GF-D8 (cell line): ENCODE measurements at regions not wholly inside any gene's neighbourhood (a gene's known extent, or its start where the extent isn't known, plus 50 kb on each side); places are given as distances from the start of the nearest gene placed in this dataset.
"Not testable (repeated sequence)": the region's sequence is repeated elsewhere in the genome, so short reads cannot be mapped to it uniquely, and the experiment has no call there.

Source experiments
- DNase-seq: peaks from one replicate; lab custom pipeline; 2025; lab: John Stamatoyannopoulos, UW

DNA sequence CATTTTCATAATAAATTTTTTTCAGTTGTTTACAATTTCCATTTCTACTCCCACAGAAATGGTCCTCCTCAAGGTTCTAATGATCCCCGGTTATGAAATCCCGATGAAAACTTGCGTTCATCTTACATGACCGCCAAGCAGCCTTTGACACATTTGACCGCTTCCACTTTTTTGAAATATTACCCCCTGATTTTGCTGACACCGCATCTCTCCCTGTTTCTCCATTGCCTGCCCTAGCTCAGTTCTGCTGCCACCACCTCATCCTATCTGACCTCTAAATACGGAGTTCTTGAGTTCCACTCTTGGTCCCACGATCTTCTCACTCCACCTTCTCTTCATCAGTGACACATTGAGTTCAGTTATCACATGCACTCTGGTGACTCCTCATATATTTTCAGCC lies 74.1 kb downstream of the SLC35B3 start:
- no peak for DNase-seq

GRCh38 chr6:8352966-8353340 lies 82.4 kb downstream of the SLC35B3 start:
- DNase-seq: no peak

DNA sequence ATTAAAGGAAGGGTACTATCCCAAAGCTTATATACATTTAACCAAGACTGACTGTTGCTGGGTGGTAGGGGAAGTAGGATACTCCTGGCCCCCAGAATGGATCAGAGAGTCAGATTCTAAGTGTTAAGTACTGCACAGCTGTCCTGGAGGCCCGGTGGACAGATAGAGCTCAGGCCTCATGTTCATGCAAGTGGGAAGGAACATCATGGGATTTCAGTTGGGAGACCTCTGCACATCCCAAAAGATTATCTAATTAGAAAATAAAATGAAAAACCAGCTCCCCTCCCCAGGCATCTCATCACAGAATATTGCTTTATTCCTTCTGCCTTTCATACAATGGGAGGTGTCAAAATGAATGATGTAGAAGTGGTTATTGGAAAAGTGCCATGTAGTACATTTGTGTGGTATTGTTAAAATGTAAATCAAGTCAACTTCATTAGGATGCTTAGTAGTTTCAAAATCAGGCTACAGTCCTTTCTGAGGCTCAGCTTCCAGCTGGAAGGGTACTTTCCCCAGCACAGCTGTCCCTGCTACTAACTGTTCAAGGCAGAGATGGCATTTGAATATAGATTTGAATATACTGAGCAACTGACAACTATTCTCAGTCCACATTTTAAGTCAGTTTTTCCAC lies 82.9 kb downstream of the SLC35B3 start:
- no peak for DNase-seq

DNA sequence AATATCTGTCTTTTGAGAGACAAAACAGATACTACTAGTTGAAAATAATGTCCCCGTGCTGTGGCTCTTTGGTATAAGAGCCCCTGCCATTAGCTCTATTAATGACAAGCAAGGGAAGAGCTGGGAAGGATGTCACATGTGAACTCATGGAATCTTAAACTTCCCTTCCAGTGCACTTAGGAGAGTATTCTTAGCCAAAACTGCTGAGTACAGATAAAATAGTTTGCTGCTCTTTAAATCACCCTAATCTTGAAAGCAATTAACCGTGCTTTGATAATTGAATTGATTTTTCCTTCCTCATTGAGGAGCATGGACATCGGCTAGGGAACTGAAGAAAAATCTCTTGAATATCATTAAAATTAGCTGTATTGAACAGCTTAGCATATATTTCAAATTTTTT lies 91.7 kb downstream of the SLC35B3 start:
- no peak for DNase-seq

DNA sequence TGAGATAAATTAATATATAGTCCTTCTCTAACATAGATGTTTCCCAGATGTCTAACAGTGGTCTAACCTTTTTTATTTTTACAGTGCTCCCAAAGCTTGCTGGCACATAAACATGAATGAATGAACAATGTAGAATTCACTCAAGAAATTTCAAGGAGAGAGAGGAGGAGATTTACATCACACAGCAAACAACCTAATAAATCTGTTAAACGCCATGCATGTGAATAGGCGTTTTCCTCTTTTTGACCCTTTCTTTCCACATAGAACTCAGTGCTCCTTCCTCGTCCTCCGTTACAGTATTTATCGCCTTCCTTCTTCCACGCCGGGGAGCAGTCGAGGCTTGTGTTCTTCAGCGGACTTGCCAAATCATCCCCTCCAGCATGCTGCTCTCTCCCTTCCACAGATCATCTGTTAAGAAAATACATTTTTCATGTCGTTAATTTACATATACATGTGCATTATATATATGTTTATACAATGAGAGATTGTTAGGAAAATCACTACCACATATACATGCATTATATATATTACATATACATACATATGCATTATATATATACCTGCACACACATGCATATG lies 93.0 kb downstream of the SLC35B3 start:
- no peak for DNase-seq

- DNase-seq: no peak
Observed at GRCh38 chr6:8337147-8337546, 98.2 kb downstream of the SLC35B3 start.

DNA sequence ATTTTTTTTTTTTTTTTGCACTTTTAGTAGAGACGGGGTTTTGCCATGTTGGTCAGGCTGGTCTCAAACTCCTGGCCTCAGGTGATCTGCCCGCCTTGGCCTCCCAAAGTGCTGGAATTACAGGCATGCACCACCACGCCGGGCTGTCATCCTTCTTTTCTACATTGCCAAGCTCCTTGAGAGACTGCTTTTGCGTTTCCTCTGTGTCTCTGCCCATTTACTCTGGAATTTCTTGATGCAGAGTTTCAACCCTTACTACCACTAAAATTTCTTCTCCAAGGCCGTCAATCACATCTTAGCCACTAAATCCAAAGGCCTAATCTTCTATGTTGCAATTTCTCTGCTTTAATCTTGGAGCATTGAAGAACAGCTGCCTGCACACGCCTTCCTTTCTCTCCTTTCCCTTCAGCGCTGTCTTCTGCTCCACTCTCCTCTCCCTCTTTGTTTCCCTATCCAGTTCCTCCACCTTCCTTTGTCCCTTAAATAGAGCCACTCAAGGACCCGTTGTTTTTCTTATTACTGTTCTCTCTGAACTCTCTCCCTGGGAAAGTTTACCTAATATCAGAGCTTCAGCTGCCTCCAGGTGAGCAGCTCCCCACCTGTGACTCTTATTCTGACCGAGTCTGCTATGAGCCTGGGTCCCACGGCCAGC lies 98.8 kb downstream of the SLC35B3 start:
- no peak for DNase-seq

DNA sequence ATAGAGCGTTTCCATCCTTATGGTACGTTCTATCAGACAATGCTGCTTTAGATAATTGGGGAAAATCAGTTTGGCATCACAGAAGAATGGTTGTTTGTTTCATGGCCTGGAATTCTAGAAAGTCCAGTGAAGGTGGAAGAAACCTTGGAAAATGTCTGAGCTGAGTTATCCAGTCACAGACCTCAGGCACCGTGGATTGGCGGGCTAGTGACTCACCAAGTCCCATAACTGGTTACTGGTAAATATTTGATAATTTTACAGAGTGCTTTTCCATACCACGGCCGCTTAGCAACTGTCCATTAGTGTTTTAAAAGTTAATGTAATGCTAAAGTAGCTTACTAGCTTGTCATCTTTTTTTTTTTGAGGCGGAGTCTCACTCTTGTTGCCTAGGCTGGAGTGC lies 99.4 kb downstream of the SLC35B3 start:
- DNase-seq: no peak

GRCh38 chr6:8335381-8335780 lies 100.0 kb downstream of the SLC35B3 start:
- DNase-seq: no peak

- DNase-seq: no peak
Observed at GRCh38 chr6:8334113-8334512, 101.2 kb downstream of the SLC35B3 start.

- DNase-seq: no peak
Observed at GRCh38 chr6:8329562-8329961, 105.8 kb downstream of the SLC35B3 start.

- no peak for DNase-seq
Observed at GRCh38 chr6:8325743-8326142, 109.6 kb downstream of the SLC35B3 start.

DNA sequence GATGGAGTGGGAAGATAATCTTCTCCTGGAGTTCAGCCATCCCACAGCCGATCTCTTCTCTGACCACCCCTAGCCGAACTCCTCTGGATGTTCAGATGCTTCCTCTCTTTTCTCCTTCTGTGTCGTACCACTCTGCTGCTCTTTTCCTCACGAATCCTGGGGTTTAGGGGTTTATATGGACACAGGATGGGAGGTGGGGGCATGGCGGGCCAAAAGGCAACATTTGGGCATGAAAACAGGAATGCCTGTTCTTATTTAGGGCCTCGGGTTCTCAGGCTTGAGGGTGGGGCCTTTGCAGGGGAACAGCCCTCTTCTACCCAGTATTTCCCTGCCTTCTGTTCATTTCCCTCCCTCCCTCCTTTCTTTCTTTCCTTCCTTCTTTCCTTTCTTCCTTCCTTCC lies 112.7 kb downstream of the SLC35B3 start:
- no peak for DNase-seq

- DNase-seq: no peak
Observed at GRCh38 chr6:8321671-8322404, 113.5 kb downstream of the SLC35B3 start.

DNA sequence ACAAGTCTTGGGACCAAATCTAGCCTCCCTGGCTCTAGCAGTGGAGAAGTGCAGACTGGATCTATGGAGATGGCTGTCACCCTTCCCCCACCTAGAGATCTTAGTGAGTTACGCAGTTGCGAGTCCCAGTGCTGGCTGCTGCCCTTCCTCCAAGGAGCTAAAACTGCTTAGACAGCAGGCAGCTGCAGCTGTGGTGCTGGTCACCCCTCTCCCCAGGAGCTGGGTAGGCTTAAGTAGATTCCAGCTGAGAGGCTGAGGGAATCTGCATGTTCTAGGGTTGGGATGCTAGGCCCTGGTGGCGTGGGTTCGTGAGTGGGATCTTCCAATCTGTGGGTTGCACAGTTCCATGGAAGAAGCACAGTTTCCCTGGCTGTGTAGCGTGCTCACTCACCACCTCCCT lies 120.2 kb downstream of the SLC35B3 start:
- no peak for DNase-seq

DNA sequence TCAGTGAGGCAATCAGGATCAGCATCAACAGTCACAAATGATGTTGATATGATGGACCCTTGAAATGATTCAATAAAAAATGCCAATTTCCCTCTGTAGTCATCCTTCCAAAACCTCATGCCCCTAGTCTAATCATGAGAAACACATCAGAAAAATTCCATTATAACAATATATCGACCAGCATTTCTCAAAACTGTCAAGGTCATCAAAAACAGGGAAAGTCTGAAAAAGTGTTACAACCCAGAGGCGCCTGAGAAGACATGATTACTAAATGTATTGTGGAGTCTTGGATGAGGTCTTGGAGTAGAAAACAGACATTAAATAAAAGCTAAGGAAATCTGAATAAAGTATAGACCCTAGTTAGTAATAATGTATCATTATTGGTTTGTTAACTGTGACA lies 133.8 kb downstream of the SLC35B3 start:
- no peak for DNase-seq

DNA sequence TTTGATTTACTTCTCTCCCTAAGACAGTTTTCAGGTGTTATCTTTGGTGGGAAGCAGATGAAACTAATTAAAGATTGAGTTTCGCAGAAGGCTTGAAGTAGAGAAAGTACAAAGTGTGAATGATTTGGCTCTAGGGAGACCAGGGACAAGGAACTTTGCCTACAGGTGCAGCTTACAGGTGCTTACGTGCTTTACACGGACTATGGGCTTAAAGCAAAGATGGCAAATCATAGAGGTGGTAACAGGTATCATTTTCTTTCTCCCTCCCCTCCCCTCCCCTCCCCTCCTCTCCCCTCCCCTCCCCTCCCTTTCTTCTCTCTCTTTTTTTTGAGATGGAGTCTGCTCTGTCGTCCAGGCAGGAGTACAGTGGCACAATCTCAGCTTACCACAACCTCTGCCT lies 136.3 kb downstream of the SLC35B3 start:
- no peak for DNase-seq

- DNase-seq: not testable (repeated sequence)
Observed at GRCh38 chr6:8282946-8283345, 152.4 kb downstream of the SLC35B3 start.

- DNase-seq: no peak
Observed at GRCh38 chr6:8282380-8282779, 153.0 kb downstream of the SLC35B3 start.

DNA sequence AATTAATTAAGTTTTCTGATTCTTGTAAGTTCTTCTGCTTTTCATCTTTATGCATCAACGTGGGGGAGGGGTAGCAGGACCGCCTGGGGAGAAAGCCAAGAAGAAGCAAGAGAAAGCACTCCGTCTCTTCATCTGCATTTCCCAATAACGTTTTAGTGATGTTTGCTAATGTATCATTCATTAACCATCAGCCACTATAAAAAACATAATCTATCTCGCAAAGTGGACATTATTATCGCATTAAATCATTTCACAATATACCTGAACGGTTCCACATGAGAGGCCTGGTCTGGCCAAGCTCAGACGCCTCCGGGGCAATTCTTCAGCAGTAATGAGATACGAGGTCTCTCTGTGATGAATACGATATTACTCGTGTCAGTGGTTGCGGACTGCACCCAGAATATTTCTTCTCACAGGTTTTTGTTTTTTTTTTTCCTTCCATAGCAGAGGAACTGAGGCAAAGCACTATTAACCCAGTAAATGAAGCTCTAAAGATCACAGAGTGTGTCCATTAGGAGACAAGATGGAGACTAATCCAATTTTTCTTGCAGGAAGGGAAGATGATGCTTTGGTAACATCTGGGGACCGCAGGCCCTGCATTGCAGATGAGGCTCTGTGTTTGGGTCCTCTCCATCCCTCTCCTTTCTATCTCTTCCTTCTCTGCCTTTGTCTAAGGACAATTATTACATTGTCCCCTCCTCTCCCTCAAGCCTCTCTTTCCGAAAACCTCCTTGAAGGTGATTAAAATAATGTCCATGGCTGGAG lies 156.1 kb downstream of the SLC35B3 start:
- DNase-seq: no peak

DNA sequence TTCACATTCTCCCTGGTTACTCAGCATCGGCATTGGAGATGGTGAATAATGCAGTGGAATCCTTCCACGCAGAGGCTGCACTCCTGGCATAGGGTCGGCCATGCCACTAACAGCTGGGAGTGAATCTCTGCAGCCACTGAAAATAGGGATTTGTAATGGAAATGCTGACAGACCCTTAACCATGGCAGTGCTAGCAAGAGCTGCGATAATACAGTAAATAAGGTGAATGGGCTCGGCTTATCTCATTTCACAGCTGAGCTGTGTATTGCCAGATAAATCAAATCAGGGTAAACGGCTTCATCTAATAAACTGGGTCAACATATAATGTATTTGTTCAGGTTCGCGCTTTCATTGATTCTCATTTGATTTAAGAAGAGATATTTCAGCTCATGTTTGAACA lies 156.8 kb downstream of the SLC35B3 start:
- no peak for DNase-seq

DNA sequence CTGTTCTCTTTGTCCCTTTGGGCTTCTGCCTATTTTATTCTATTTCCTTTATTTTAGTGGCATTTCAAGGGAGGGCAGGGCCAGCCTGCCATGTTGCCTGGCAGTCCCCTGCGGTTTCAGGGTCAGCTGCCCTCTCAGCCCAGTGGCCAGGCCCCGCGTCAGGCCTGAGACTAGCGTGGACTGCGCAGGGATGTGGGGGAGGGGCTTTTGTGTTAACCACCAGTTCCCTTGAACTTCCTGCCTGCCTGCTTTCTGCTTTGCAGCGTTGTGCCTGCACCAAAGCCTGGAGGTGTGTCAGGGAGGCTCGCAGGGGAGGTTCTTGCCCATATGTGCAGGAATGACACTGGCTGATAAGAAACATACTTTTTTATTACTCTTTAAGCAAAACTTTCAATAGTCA lies 157.6 kb downstream of the SLC35B3 start:
- no peak for DNase-seq
